ENCODE measurements at regions not wholly inside any gene's neighbourhood (a gene's known extent, or its start where the extent isn't known, plus 50 kb on each side); places are given as distances from the start of the nearest gene placed in this dataset.
"Not testable (repeated sequence)": the region's sequence is repeated elsewhere in the genome, so short reads cannot be mapped to it uniquely, and the experiment has no call there.

DNA sequence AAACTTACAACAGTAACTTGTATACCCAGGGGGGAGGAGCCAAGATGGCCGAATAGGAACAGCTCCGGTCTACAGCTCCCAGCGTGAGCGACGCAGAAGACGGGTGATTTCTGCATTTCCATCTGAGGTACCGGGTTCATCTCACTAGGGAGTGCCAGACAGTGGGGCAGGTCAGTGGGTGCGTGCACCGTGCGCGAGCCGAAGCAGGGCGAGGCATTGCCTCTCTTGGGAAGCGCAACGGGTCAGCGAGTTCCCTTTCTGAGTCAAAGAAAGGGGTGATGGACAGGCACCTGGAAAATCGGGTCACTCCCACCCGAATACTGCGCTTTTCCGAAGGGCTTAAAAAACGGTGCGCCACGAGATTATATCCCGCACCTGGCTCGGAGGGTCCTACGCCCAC is 278.8 kb downstream of the FAM47B start:
- not testable (repeated sequence) for DNase-seq

- no peak for DNase-seq
These were observed 301.6 kb downstream of the FAM47B start for GRCh38 chrX:35244088-35244741.

DNA sequence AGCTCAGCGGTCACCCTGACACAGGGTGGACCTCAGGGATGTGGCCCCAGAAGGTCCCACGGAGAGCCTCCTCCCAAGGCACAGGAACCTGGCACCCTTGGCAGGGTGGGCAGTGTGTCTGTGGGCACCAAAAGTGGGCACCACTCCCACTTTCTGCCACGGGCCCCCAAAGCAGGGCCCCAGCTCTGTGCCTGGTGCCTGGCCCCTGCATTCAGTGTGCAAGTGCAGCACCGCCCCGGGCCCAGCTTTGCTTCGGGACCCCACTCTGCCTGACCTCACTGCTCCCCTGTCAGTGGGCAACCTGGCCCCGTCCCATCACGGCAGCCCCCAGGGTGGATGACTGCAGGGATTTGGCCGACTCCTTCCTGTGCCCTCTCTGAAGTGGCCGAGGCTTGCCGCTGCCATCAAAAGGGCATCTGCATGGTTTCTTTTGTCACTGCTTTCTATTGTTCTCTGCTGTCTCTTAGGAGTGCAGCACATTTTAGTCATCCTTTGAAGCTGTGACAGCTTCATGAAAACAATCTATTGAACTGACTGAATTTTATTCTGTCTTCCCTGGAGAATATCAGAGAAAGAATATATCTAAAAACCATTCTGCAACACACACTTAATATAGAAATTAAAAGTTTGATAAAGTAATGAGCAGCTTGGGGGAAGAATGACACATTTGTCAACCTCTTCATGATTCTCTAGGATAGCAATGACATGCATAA is 302.4 kb downstream of the FAM47B start:
- DNase-seq: no peak

GRCh38 chrX:35251226-35251625 is 308.6 kb downstream of the FAM47B start:
- DNase-seq: no peak

- DNase-seq: no peak
These were observed 333.5 kb downstream of the FAM47B start for GRCh38 chrX:35276115-35276514.

GRCh38 chrX:35285289-35285962 is 342.8 kb downstream of the FAM47B start:
- no peak for DNase-seq

GRCh38 chrX:35288657-35289056 is 346.1 kb downstream of the FAM47B start:
- no peak for DNase-seq

DNA sequence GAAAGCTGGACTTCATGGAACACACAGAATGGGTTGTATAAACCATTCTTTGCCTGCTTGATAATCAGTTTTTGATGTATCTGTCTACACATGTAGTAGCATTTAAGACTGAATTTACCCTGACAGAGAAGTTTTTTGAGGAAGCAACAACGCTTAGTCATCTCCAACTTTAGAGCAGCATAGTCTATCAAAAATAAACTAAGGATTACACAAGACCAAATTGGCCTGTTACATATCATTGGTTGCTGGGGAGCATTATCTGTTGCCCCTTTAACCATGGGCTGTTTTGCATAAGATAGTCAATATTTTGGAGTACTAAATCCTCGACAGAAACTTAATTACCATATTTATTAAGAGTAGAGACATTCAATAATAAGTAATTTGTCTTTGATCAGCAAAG is 347.4 kb downstream of the FAM47B start:
- no peak for DNase-seq

- no peak for DNase-seq
These were observed 348.4 kb downstream of the FAM47B start for GRCh38 chrX:35291013-35291412.

GRCh38 chrX:35292522-35292921 is 349.9 kb downstream of the FAM47B start:
- DNase-seq: no peak

DNA sequence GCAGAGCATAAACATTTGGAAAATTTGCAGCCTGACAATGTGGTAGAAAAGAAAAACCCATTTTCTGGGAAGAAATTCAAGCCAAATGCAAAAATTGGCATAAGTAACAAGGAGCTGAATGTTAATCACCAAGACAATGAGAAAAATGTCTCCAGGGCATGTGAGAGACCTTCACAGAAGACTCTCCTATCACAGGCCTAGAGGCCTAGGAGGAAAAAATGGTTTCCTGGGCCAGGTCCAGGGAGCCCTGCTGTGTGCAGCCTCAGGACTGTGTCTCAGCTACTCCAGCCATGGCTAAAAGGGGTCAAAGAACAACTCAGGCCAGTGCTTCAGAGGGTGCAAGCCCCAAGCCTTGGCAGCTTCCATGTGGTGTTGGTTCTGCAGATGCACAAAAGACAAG is 362.4 kb downstream of the FAM47B start:
- DNase-seq: not testable (repeated sequence)

- DNase-seq: no peak
These were observed 397.2 kb downstream of the FAM47B start for GRCh38 chrX:35339796-35340195.

DNA sequence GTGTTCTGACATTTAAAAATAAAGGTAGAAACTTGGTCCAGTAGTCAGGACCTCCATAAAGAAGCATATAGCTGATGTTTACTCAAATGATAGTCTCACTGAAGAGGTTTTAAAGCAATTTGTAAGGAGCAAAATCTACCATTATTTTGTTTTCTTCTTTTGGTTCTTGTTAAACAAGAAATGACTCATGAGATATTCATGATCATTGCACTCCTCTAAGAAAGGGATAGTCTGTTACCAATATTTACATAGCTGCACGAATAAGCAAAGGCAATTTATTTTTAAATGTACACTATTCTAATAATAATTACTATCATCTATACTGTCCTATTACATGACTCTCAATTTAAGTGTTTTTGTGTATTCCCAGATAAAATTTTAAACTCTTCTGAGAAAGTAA is 397.9 kb downstream of the FAM47B start:
- DNase-seq: no peak

DNA sequence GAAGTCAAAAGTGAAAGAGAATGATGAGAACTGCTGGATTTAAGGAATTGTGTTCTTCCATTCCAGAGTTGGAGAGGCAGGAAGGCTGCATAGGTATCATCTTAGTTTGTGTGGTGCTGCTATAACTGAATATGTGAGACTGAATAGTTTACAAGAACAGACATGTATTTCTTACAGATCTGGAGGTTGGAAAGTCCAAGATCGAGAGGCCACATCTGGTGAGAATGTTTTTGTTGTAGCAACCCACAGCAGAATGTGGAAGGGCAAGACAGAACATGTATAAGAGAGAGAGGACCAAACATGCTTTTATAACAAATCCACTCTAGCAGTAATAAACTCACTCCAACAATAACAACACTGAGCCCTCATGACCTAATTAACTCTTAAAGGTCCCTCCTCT is 408.6 kb downstream of the FAM47B start:
- no peak for DNase-seq

- no peak for DNase-seq
These were observed 409.3 kb downstream of the FAM47B start for GRCh38 chrX:35351795-35352483.

- no peak for DNase-seq
These were observed 415.1 kb downstream of the FAM47B start for GRCh38 chrX:35357656-35358055.

DNA sequence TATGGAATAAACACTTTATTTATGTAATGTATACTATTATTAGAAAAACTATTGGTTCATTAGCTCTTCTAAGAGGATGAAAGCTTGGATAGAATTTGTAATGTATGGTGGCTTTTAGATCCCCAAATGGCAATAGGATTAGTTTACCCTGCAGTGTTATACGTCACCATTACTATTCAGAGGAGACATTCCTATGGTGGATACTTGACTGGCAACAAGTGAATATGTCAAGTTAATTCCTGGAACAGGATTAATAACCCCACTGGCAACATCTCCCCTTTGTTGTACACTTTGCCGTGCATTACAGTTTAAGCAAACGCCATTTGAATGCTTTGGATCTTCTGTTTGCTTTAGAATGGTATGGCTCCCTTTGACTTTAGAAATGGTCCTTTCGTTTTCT is 420.3 kb downstream of the FAM47B start:
- no peak for DNase-seq

GRCh38 chrX:35374116-35374515 is 424.0 kb upstream of the MAGEB16 start:
- no peak for DNase-seq

DNA sequence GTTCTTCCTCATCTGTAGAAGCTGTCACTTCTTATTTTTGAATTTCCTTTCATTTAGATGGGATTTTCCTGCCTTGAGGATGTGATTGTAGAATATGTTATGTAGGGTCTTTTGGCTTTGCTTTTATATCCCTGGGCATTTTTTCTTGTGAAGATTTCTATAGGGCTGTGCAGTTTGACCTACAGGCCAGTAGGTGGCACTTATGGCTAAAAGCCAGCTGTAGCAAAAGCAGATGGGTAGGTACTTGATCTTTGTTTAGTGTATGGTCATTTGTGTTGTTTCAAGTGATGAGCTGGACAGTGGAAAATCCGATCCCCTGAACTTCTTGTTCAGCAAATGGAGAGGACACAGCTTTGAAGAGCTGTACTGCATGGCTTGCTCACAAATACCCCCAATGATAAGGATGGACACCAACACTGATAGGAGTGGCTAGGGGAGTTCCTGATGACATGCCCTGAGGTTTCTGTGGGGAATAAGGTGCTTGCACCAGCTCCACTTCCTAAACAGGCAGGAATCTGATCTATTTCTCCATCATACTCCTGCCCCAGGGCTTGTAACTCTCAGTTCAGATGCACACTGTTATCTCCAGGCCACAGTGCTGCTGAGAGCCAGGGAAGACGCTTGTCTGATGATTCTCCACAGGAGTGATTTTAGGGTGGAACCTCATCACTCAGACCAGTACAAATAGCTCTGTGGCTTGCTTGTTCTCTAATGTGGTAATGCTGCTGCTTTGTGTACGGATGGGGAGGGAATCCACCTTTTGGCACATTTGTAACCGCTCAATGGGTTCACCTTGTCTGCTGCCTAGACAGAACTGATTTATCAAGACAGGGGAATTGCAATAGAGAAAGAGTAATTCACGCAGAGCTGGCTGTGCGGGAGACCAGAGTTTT is 417.1 kb upstream of the MAGEB16 start:
- no peak for DNase-seq

DNA sequence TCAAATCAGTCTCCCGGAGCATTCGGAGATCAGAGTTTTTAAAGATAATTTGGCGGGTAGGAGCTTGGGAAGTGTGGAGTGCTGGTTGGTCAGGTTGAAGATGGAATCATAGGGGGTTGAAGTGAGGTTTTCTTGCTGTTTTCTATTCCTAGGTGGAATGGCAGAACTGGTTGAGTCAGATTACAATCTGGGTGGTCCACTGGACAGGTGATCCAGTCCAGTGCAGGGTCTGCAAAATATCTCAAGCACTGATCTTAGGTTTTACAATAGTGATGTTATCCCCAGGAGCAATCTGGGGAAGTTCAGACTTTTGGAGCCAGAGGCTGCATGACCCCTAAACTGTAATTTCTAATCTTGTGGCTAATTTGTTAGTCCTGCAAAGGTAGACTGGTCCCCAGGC is 416.4 kb upstream of the MAGEB16 start:
- not testable (repeated sequence) for DNase-seq

DNA sequence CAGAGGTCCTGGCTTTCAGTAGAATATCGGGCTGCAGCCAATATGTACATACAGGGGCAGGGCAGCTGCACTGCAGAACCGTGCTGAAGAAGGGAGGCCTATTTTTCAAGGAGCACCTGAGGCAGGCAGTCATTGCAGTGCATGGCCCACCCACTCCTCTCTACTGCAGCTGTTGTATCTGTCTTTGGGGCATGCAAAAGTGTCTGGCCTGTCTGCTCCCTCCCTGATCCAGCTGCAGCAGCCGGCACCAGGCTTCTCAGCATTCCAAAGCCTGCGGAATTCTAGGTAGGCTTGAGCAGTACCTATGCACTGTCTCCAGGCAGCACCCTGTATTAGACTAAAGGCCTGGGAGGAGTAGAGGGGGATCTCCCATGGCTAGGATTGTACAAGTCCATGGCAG is 415.2 kb upstream of the MAGEB16 start:
- DNase-seq: no peak

DNA sequence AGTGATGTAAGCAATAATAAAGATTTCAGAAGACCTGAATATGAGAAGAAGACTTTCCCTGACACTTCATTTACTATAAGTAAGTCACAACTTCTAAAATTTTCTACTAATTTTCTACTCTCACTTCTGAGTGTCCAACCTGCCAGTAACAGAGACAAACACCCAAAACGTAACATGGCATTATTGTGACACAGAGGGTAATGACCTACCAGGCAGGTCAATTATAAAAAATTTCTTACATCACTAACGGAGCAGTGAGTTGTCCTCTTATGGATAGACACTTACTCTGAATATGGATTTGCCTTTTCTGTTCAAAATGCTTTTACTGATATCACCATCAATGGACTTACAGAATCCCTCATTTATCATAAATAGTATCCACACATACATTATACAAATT is 405.9 kb upstream of the MAGEB16 start:
- no peak for DNase-seq

DNA sequence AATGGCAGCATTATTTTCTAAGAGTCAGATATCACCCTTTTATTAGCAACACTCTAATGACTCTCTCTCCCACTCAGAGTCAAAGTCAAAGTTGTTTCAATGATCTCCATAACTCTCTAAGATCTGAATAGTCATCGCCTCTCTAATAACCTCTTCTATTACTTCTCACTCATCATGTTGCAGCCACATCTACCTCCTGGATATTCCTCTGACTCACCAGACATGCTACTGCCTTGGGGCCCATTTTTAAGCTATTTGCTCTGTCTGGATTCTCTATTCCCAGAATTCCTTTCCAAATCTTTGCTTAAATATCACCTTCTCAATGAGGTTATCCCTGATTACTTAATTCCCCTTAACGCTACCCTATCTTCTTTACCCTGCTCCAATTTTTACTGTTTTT is 391.8 kb upstream of the MAGEB16 start:
- DNase-seq: no peak

Data from bone marrow (tissue), 2 donors.